Chondrocyte (in vitro differentiated cells): ENCODE measurements at regions not wholly inside any gene's neighbourhood (a gene's known extent, or its start where the extent isn't known, plus 50 kb on each side); places are given as distances from the start of the nearest gene placed in this dataset.

Experiments
- DNase-seq: peaks from one replicate; pipeline ENCODE4 v3.0.0; 2021; ENCODE audit warnings: mixed read lengths, low spot score
- H3K27ac Mint-ChIP-seq: one replicate; pipeline ENCODE4 v1.8.0; 2021; ENCODE audit warnings: mild to moderate bottlenecking, moderate library complexity, mixed read lengths; ENCODE audit not compliant: unreplicated experiment
- H3K27me3 Mint-ChIP-seq: 2 replicates; pipeline ENCODE4 v1.8.0; 2021; ENCODE audit warnings: low read depth, mixed read lengths
- H3K36me3 Mint-ChIP-seq: 2 replicates; pipeline ENCODE4 v1.8.0; 2021; ENCODE audit warnings: low read depth, mixed read lengths
- H3K4me1 Mint-ChIP-seq: 2 replicates; pipeline ENCODE4 v1.8.0; 2021; ENCODE audit warnings: low read depth, mild to moderate bottlenecking, mixed read lengths
- H3K4me3 Mint-ChIP-seq: one replicate; pipeline ENCODE4 v1.8.0; 2021; ENCODE audit warnings: mild to moderate bottlenecking, moderate library complexity, mixed read lengths; ENCODE audit not compliant: unreplicated experiment
- H3K9me3 Mint-ChIP-seq: 2 replicates; pipeline ENCODE4 v1.8.0; 2021; ENCODE audit warnings: low read depth, mixed read lengths
- TF ChIP-seq, protein P1 (sequence below): fragments of 200-600 bp; sonication (generic); IDR thresholded peaks from 2 replicates; pipeline ENCODE4 v1.5.0; 2021; ENCODE audit warnings: antibody characterized with exemption, mild to moderate bottlenecking, moderate library complexity

DNA sequence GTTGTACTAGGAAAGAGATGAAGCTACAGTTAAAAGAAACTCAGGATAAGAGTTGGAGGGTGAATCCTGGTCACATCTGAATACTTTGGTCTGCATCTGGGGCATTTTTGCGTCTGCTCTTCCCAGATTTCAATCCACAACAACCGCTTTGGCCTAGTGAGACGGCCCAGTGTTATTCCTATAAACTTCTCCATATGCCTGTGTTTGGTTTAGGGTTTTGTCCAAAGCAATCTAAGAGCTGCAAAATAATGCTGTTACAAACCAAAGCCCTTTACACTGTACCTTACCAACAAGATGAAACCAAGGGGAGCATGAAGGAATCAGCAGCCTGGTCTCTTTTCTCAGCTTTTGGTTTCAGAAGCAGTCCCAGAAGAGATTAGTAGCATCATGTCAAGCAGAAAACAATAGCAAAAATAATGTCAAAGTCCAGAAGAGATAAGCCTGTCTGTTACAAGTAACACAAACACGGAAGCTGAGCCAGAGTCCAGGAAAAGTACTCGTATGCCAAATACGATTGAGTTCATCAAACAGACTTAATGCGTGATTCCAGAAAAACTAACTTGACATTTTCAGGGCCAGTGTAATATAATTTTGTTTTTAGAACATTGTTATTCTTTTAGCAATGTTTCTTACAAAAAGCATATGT, 379.9 kb upstream of the ACO1 start:
- Mint-ChIP-seq H3K4me1 (no peaks in the 10 kb centered on the region), H3K9me3 (no peaks in the 10 kb centered on the region), H3K36me3 (no peaks in the 10 kb centered on the region), H3K27ac (no peak overlapping the region), H3K27me3 (peaks cover 4% of the 10 kb centered on the region), H3K4me3 (no peak overlapping the region)
- DNase-seq = no peak
- TF ChIP-seq, protein P1, sequence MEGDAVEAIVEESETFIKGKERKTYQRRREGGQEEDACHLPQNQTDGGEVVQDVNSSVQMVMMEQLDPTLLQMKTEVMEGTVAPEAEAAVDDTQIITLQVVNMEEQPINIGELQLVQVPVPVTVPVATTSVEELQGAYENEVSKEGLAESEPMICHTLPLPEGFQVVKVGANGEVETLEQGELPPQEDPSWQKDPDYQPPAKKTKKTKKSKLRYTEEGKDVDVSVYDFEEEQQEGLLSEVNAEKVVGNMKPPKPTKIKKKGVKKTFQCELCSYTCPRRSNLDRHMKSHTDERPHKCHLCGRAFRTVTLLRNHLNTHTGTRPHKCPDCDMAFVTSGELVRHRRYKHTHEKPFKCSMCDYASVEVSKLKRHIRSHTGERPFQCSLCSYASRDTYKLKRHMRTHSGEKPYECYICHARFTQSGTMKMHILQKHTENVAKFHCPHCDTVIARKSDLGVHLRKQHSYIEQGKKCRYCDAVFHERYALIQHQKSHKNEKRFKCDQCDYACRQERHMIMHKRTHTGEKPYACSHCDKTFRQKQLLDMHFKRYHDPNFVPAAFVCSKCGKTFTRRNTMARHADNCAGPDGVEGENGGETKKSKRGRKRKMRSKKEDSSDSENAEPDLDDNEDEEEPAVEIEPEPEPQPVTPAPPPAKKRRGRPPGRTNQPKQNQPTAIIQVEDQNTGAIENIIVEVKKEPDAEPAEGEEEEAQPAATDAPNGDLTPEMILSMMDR = no peak

- Mint-ChIP-seq H3K27ac (no peak overlapping the region), H3K27me3 (peaks cover 4% of the 10 kb centered on the region), H3K9me3 (peaks cover 3% of the 10 kb centered on the region), H3K36me3 (no peaks in the 10 kb centered on the region), H3K4me1 (no peaks in the 10 kb centered on the region), H3K4me3 (no peak overlapping the region)
- peak; percentile 60 for DNase-seq
- TF ChIP-seq, protein P1 = no peak
Measured at GRCh38 chr9:32010322-32010721, 374.1 kb upstream of the ACO1 start.

DNA sequence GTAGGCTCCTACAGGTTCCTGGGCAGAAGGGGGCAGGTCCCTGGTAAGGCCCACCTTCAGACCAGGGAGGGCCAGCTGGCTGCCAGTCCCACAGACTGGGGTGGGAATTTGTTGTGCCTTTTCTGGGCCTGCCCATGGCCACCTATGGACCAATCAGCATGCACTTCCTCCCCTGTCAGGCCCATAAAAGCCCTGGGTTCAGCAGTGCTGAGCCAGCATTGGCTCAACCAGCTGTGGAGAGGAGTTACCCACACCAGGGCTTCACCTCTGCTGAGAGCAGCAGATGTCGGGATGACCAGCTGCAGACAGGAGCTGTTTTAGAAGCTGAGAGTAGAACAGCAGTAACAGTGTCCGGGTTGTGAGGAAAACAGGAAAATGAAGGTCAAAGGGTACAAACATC, 373.4 kb upstream of the ACO1 start:
- H3K4me3 Mint-ChIP-seq = no peak overlapping the region
- no peak overlapping the region for H3K27ac Mint-ChIP-seq
- H3K9me3 Mint-ChIP-seq = peaks cover 7% of the 10 kb centered on the region
- peaks cover 2% of the 10 kb centered on the region for H3K27me3 Mint-ChIP-seq
- no peak for DNase-seq
- TF ChIP-seq, protein P1 = no peak
- H3K4me1 Mint-ChIP-seq = no peaks in the 10 kb centered on the region
- no peaks in the 10 kb centered on the region for H3K36me3 Mint-ChIP-seq

GRCh38 chr9:32015795-32016194, 368.6 kb upstream of the ACO1 start:
- Mint-ChIP-seq H3K36me3 (no peaks in the 10 kb centered on the region), H3K9me3 (peaks cover 11% of the 10 kb centered on the region), H3K4me1 (no peaks in the 10 kb centered on the region), H3K27me3 (peaks cover 2% of the 10 kb centered on the region), H3K4me3 (no peak overlapping the region), H3K27ac (no peak overlapping the region)
- TF ChIP-seq, protein P1 = no peak
- DNase-seq = peak; percentile 61

DNA sequence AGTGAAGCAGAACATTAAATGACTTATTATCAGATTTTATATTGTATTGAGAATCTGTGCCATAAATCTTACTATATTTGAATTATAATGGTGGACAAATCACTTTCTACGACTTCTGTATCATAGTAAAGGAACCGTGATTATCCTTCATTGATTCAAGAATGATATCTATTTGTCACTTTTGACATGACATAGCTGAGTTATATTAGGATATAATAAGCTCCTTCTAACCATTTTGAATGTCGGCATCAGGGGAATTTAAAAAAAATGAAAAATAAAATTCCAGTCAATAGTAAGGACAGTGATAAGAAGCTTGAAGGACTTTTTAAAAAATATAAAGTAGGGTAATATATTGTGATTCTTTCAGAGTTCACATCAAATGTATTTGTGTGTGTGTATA, 338.9 kb upstream of the ACO1 start:
- no peak overlapping the region for H3K4me3 Mint-ChIP-seq
- no peak overlapping the region for H3K27ac Mint-ChIP-seq
- TF ChIP-seq, protein P1 = no peak
- H3K27me3 Mint-ChIP-seq = peaks cover 5% of the 10 kb centered on the region
- DNase-seq = no peak
- H3K9me3 Mint-ChIP-seq = no peaks in the 10 kb centered on the region
- no peaks in the 10 kb centered on the region for H3K36me3 Mint-ChIP-seq
- no peaks in the 10 kb centered on the region for H3K4me1 Mint-ChIP-seq
